Endothelial cell of umbilical vein (primary cell): ENCODE measurements at regions not wholly inside any gene's neighbourhood (a gene's known extent, or its start where the extent isn't known, plus 50 kb on each side); places are given as distances from the start of the nearest gene placed in this dataset.

Experiments
- BruUV-seq: library from RNA; stranded (reverse); fragments of 400-500 nt; replicated peaks from 2 replicates; lab custom pipeline; 2021; lab: Mats Ljungman, UMichigan
- CTCF ChIA-PET: fragments of 300-600, 350-600 bp; sonication (Branson Sonifier 250); formaldehyde crosslinking; loops from one replicate; lab custom pipeline; 2021; ENCODE audit warnings: antibody characterized with exemption, inconsistent platforms; lab: Charles Lee
- POLR2A ChIA-PET: fragments of 300-600, 350-600 bp; sonication (Branson Sonifier 250); formaldehyde crosslinking; loops from one replicate; lab custom pipeline; 2021; ENCODE audit warnings: antibody characterized with exemption, inconsistent platforms; lab: Charles Lee
- DNase-seq: peaks from one replicate; pipeline ENCODE4 v3.0.0-alpha.2; 2011; ENCODE audit warnings: low read depth, low spot score
- FAIRE-seq: peaks from 2 replicates; lab custom pipeline; 2011; peaks lifted over from hg19 to GRCh38; lab: Jason Lieb, UNC
- H2AFZ ChIP-seq: 2 replicates; pipeline ENCODE4 v1.6.0; 2012; ENCODE audit warnings: low read depth, low read length, control low read depth, inconsistent platforms
- H3K27ac ChIP-seq: 2 replicates; pipeline ENCODE4 v1.5.1; 2011; ENCODE audit warnings: low read depth, mild to moderate bottlenecking, control low read depth, low read length, moderate library complexity; ENCODE audit not compliant: insufficient read depth
- H3K27me3 ChIP-seq, 2 experiments: 2 replicates each; pipeline versions ENCODE4 v1.6.0 to v1.6.1; 2011; ENCODE audit warnings: low read length in 2 of 2, mixed read lengths in 1 of 2; ENCODE audit not compliant: control insufficient read depth in 2 of 2, insufficient read depth in 2 of 2
- H3K36me3 ChIP-seq, 2 experiments: 2 replicates in 1 of 2; 3 replicates in 1 of 2; pipeline ENCODE4 v1.5.1; 2011; ENCODE audit warnings: low read length in 2 of 2, mild to moderate bottlenecking in 1 of 2, moderate library complexity in 1 of 2; ENCODE audit not compliant: control insufficient read depth in 2 of 2, insufficient read depth in 2 of 2; ENCODE audit errors: extremely low read depth in 1 of 2
- H3K4me1 ChIP-seq: 3 replicates; pipeline ENCODE4 v1.5.1; 2011; ENCODE audit warnings: mild to moderate bottlenecking, low read length; ENCODE audit not compliant: control insufficient read depth, insufficient read depth; ENCODE audit errors: extremely low read depth
- H3K4me2 ChIP-seq: 2 replicates; pipeline ENCODE4 v1.6.1; 2011; ENCODE audit warnings: low read length, control low read depth, mixed read lengths; ENCODE audit not compliant: insufficient read depth
- H3K4me3 ChIP-seq, 3 experiments: fragments of 200-600 bp in 1 of 3; sonication (generic), shearing (Covaris generic) in 1 of 3; replicated peaks in 1 of 3; 2 replicates each; pipeline ENCODE4 v1.5.1; 2011 to 2016; ENCODE audit warnings: control low read depth in 3 of 3, low read length in 3 of 3, mild to moderate bottlenecking in 2 of 3, inconsistent platforms in 1 of 3, low read depth in 1 of 3, moderate library complexity in 1 of 3; ENCODE audit not compliant: insufficient read depth in 1 of 3
- H3K79me2 ChIP-seq: 2 replicates; pipeline ENCODE4 v1.6.0; 2012; ENCODE audit warnings: low read length, inconsistent platforms; ENCODE audit not compliant: control insufficient read depth, insufficient read depth
- H3K9ac ChIP-seq: replicated peaks from 2 replicates; pipeline ENCODE3; 2011; ENCODE audit warnings: low read length, control low read depth; ENCODE audit not compliant: insufficient read depth; ENCODE audit errors: extremely low read depth
- H3K9me1 ChIP-seq: replicated peaks from 3 replicates; pipeline ENCODE4 v1.6.0; 2011; ENCODE audit warnings: mild to moderate bottlenecking, low read length; ENCODE audit not compliant: control insufficient read depth, insufficient read depth; ENCODE audit errors: extremely low read depth
- H3K9me3 ChIP-seq: replicated peaks from 2 replicates; pipeline ENCODE4 v1.5.1; 2012; ENCODE audit warnings: low read length, inconsistent platforms; ENCODE audit not compliant: control insufficient read depth, insufficient read depth
- H4K20me1 ChIP-seq: replicated peaks from 2 replicates; pipeline ENCODE3; 2011; ENCODE audit warnings: mild to moderate bottlenecking, low read length; ENCODE audit not compliant: control insufficient read depth, insufficient read depth; ENCODE audit errors: extremely low read depth
- EZH2 ChIP-seq: IDR thresholded peaks from 2 replicates; pipeline ENCODE4 v1.6.1; 2012; ENCODE audit warnings: borderline replicate concordance, low read depth, mild to moderate bottlenecking, moderate library complexity, low read length, inconsistent platforms; ENCODE audit not compliant: severe bottlenecking
- FOS ChIP-seq: IDR thresholded peaks from 2 replicates; pipeline ENCODE4 v1.6.1; 2011; ENCODE audit warnings: mild to moderate bottlenecking, low read length, moderate library complexity, borderline replicate concordance; ENCODE audit not compliant: insufficient read depth
- GATA2 ChIP-seq: IDR thresholded peaks from 2 replicates; pipeline ENCODE4 v1.7.0; 2011; ENCODE audit warnings: low read depth, mild to moderate bottlenecking, moderate library complexity, mixed read lengths, low read length; ENCODE audit not compliant: insufficient read length, insufficient read depth
- JUN ChIP-seq: IDR thresholded peaks from 2 replicates; pipeline ENCODE4 v1.6.1; 2011; ENCODE audit warnings: borderline replicate concordance, low read depth; ENCODE audit not compliant: insufficient read length, insufficient read depth
- MYC ChIP-seq: IDR thresholded peaks from one replicate; pipeline ENCODE4 v1.6.1; 2011; ENCODE audit warnings: mild to moderate bottlenecking, low read depth, low read length
- POLR2A ChIP-seq: IDR thresholded peaks from 2 replicates; pipeline ENCODE4 v1.6.1; 2012; ENCODE audit warnings: low read depth, mild to moderate bottlenecking, control low read depth, low read length
- POLR2AphosphoS5 ChIP-seq: IDR thresholded peaks from 2 replicates; pipeline ENCODE4 v1.6.1; 2012; ENCODE audit warnings: low read depth, mild to moderate bottlenecking, control low read depth, low read length, moderate library complexity; ENCODE audit not compliant: insufficient read depth
- dilution Hi-C: fragments of 300-500 bp; cut with MboI; formaldehyde crosslinking; loops from one replicate; pipeline ENCODE4 v1.15.0; 2019; ENCODE audit warnings: low sequenced_read_pairs; ENCODE audit not compliant: extremely low pct_ligation_motif_present
- intact Hi-C: fragments of 100-400 bp; cut with micrococcal nuclease; formaldehyde crosslinking; loops from one replicate; pipeline ENCODE4 v1.10.0; 2022
- TF ChIP-seq, protein P1 (sequence below): IDR thresholded peaks from 2 replicates; pipeline ENCODE4 v1.6.1; 2011; ENCODE audit not compliant: insufficient read depth, insufficient read length
- TF ChIP-seq, protein P2 (sequence below), 2 donors: IDR thresholded peaks; 1 replicate in 1 of 2; 2 replicates in 1 of 2; pipeline ENCODE4 v1.5.1; 2011; ENCODE audit warnings: low read length in 2 of 2, mild to moderate bottlenecking in 2 of 2, moderate library complexity in 2 of 2, control low read depth in 1 of 2, inconsistent platforms in 1 of 2, low read depth in 1 of 2; ENCODE audit not compliant: insufficient read depth in 1 of 2; ENCODE audit errors: extremely low read depth in 1 of 2

GRCh38 chr18:5720132-5720531, 175.2 kb downstream of the TMEM200C start:
- BruUV-seq: no TSS peak
- ChIA-PET POLR2A (no interaction called here), CTCF (no interaction called here)
- no peaks in the 10 kb centered on the region for H3K9me1 ChIP-seq
- TF ChIP-seq POLR2A: no peak
- TF ChIP-seq POLR2AphosphoS5: no peak
- no peak for TF ChIP-seq EZH2
- no peak for TF ChIP-seq FOS
- TF ChIP-seq, protein P1, sequence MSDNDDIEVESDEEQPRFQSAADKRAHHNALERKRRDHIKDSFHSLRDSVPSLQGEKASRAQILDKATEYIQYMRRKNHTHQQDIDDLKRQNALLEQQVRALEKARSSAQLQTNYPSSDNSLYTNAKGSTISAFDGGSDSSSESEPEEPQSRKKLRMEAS: no peak
- no peak for TF ChIP-seq GATA2
- TF ChIP-seq MYC: no peak
- TF ChIP-seq, protein P2, sequence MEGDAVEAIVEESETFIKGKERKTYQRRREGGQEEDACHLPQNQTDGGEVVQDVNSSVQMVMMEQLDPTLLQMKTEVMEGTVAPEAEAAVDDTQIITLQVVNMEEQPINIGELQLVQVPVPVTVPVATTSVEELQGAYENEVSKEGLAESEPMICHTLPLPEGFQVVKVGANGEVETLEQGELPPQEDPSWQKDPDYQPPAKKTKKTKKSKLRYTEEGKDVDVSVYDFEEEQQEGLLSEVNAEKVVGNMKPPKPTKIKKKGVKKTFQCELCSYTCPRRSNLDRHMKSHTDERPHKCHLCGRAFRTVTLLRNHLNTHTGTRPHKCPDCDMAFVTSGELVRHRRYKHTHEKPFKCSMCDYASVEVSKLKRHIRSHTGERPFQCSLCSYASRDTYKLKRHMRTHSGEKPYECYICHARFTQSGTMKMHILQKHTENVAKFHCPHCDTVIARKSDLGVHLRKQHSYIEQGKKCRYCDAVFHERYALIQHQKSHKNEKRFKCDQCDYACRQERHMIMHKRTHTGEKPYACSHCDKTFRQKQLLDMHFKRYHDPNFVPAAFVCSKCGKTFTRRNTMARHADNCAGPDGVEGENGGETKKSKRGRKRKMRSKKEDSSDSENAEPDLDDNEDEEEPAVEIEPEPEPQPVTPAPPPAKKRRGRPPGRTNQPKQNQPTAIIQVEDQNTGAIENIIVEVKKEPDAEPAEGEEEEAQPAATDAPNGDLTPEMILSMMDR (IDR thresholded peaks at IDR 0.05; ENCODE audit: extremely low read depth in 1 of 2, insufficient read depth in 1 of 2, low read depth in 1 of 2, low read length in 2 of 2): no peak
- TF ChIP-seq JUN: no peak
- H3K9me3 ChIP-seq: no peaks in the 10 kb centered on the region
- H3K4me1 ChIP-seq: no peaks in the 10 kb centered on the region
- no peak overlapping the region for H3K4me2 ChIP-seq
- FAIRE-seq (no peak), DNase-seq (no peak)
- dilution Hi-C loops: no loop called here
- H3K27me3 ChIP-seq: no peaks in the 10 kb centered on the region
- H3K79me2 ChIP-seq: no peaks in the 10 kb centered on the region
- H3K36me3 ChIP-seq: no peaks in the 10 kb centered on the region
- intact Hi-C loops: no loop called here
- no peak overlapping the region for H3K9ac ChIP-seq
- no peak overlapping the region for H2AFZ ChIP-seq
- no peaks in the 10 kb centered on the region for H4K20me1 ChIP-seq
- H3K4me3 ChIP-seq: no peak overlapping the region
- H3K27ac ChIP-seq: no peak overlapping the region
